ENCODE measurements at regions not wholly inside any gene's neighbourhood (a gene's known extent, or its start where the extent isn't known, plus 50 kb on each side); places are given as distances from the start of the nearest gene placed in this dataset.
A peak's percentile ranks its signal among the peaks of the same experiment; 100 is the strongest.

DNA sequence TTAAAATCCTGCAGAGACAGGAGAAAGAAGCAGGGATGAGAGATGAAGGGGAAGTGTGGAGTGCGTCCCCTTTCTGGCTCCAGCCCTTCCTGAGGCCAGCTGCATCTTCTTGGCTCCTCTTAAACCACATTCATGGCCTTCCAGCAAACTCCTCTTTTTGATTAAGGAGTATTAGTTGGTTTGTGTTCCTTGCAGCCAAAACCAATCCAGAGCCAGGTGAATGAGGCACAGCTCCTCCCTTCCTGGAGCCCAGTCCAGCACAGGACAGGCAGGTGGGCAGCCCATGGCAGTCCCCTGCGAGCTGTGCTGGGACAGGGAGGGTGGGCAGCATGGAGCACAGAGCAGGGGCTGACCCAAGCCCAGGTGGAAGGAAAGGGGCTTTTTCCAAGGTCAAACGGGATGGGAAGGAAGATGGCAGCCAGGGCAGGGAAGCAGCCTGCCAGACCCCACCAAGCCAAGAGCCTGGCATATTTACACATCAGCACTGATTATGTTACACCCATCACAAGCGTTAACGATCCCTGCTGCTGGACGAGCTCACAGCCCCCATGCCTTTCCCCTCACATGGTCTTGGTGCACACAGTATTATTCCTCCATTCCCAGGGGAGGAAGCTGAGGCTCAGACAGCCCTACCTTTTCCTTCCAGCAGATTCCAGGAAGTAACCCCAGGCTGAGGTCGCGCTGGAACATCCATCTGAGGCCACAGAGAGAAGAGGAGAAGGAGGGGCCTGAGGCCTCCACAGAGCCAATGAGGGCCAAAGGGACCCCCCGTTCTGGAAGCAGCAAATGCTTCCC lies 175.6 kb downstream of the SMAD6 start (continued):
- TF ChIP-seq ARID4B (CRISPR knock-in tag; IDR thresholded peaks at IDR 0.05; ENCODE audit: borderline replicate concordance) (no peak), ZNF138 (CRISPR knock-in tag; conservative IDR thresholded peaks at IDR 0.05) (no peak), SMAD4 (CRISPR knock-in tag; IDR thresholded peaks at IDR 0.05) (no peak), CREM (CRISPR knock-in tag; IDR thresholded peaks at IDR 0.05) (no peak)

DNA sequence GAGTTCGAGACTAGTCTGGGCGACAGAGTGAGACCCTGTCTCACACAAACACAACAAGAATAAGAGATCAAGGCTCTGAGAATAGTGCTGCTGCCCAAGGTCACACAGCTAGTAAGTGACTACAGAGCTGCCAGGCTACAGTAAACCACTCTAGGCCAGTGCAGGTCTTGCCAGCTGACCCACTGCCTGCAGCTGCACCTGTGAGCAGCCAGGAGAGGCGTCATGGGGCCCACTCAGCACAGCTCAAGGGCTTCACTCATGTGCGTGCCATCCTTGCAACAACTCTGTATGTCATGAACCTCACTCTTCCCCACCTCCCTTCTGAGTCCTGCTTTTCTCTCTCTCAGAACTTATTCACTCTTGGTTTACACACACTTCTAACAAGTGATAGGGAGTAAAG lies 176.7 kb downstream of the SMAD6 start:
- ChIA-PET POLR2A (no interaction called here), CTCF (no interaction called here)
- ATAC-seq (peak; percentile 18; the same call in 1 of the 2 replicates), DNase-seq (ENCODE audit: low spot score) (no peak)
- Mint-ChIP-seq H3K27me3 (ENCODE audit: low read depth) (no peaks in the 10 kb centered on the region; the same call in 1 of the 2 replicates), H3K9me3 (no peaks in the 10 kb centered on the region), H3K4me3 (no peak overlapping the region), H3K27ac (no peak overlapping the region), H3K36me3 (no peaks in the 10 kb centered on the region), H3K4me1 (peaks cover 17% of the 10 kb centered on the region)
- TF ChIP-seq ATF3 (CRISPR knock-in tag; conservative IDR thresholded peaks at IDR 0.05) (no peak), NFATC4 (CRISPR knock-in tag; IDR thresholded peaks at IDR 0.05) (no peak), EMX1 (CRISPR knock-in tag; IDR thresholded peaks at IDR 0.05) (no peak)
- TF ChIP-seq, protein P1, sequence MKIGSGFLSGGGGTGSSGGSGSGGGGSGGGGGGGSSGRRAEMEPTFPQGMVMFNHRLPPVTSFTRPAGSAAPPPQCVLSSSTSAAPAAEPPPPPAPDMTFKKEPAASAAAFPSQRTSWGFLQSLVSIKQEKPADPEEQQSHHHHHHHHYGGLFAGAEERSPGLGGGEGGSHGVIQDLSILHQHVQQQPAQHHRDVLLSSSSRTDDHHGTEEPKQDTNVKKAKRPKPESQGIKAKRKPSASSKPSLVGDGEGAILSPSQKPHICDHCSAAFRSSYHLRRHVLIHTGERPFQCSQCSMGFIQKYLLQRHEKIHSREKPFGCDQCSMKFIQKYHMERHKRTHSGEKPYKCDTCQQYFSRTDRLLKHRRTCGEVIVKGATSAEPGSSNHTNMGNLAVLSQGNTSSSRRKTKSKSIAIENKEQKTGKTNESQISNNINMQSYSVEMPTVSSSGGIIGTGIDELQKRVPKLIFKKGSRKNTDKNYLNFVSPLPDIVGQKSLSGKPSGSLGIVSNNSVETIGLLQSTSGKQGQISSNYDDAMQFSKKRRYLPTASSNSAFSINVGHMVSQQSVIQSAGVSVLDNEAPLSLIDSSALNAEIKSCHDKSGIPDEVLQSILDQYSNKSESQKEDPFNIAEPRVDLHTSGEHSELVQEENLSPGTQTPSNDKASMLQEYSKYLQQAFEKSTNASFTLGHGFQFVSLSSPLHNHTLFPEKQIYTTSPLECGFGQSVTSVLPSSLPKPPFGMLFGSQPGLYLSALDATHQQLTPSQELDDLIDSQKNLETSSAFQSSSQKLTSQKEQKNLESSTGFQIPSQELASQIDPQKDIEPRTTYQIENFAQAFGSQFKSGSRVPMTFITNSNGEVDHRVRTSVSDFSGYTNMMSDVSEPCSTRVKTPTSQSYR (CRISPR knock-in tag; IDR thresholded peaks at IDR 0.05) = no peak
- TF ChIP-seq, protein P2, sequence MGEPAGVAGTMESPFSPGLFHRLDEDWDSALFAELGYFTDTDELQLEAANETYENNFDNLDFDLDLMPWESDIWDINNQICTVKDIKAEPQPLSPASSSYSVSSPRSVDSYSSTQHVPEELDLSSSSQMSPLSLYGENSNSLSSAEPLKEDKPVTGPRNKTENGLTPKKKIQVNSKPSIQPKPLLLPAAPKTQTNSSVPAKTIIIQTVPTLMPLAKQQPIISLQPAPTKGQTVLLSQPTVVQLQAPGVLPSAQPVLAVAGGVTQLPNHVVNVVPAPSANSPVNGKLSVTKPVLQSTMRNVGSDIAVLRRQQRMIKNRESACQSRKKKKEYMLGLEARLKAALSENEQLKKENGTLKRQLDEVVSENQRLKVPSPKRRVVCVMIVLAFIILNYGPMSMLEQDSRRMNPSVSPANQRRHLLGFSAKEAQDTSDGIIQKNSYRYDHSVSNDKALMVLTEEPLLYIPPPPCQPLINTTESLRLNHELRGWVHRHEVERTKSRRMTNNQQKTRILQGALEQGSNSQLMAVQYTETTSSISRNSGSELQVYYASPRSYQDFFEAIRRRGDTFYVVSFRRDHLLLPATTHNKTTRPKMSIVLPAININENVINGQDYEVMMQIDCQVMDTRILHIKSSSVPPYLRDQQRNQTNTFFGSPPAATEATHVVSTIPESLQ (CRISPR knock-in tag; IDR thresholded peaks at IDR 0.05) = no peak

DNA sequence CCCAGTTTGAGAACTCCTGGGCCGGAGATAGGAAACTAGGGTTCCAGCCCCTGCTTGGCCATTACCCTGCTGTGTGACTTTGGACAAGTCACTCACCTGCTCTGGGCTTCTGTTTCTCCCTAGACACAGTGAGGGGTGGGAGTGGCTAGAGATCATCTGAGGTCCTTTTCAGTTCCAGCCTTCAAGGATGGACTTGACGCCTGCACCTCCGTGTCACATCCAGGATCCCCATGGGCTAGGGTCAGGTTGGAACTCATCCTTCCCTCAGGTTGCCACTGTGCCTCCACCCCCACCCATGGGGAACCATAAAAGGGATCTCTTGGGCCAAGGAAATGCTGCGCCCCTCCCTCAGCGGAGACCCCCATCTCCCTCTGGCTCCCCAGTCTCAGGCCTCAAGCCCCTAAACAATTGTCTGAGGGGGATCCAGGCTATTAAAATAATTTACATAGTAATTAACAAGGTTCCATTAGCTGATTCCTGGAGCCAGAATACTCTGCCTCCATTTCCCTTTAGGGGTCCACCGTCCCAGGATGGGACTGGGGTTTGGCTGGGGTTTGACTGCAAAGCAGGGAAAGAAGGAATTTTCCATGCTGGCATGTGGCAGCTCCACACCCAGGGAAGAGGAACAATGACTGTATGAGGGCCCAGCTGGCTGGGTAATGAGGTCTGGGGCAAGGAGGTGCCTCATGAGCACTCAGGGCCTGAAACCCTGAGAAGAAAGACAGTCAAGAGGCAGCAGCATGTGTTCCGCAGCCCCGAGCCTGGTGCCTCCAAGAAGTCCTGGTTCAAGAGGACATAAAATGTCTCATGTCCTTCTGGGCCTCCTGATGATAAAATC lies 177.7 kb downstream of the SMAD6 start:
- ATAC-seq (no peak), DNase-seq (ENCODE audit: low spot score) (no peak)
- Mint-ChIP-seq H3K27ac (no peak overlapping the region), H3K4me1 (peaks cover 23% of the 10 kb centered on the region), H3K36me3 (no peaks in the 10 kb centered on the region), H3K4me3 (no peak overlapping the region), H3K9me3 (no peaks in the 10 kb centered on the region), H3K27me3 (ENCODE audit: low read depth) (no peaks in the 10 kb centered on the region)
- CTCF ChIA-PET = interaction anchor here (2.5 kb wide), 1 partner anchor 28 kb away, joined by 7 read pairs; no protein-coding TSS in a partner anchor
- POLR2A ChIA-PET = no interaction called here
- TF ChIP-seq, protein P3, sequence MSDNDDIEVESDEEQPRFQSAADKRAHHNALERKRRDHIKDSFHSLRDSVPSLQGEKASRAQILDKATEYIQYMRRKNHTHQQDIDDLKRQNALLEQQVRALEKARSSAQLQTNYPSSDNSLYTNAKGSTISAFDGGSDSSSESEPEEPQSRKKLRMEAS (CRISPR knock-in tag; IDR thresholded peaks at IDR 0.05) = no peak
- TF ChIP-seq, protein P4, sequence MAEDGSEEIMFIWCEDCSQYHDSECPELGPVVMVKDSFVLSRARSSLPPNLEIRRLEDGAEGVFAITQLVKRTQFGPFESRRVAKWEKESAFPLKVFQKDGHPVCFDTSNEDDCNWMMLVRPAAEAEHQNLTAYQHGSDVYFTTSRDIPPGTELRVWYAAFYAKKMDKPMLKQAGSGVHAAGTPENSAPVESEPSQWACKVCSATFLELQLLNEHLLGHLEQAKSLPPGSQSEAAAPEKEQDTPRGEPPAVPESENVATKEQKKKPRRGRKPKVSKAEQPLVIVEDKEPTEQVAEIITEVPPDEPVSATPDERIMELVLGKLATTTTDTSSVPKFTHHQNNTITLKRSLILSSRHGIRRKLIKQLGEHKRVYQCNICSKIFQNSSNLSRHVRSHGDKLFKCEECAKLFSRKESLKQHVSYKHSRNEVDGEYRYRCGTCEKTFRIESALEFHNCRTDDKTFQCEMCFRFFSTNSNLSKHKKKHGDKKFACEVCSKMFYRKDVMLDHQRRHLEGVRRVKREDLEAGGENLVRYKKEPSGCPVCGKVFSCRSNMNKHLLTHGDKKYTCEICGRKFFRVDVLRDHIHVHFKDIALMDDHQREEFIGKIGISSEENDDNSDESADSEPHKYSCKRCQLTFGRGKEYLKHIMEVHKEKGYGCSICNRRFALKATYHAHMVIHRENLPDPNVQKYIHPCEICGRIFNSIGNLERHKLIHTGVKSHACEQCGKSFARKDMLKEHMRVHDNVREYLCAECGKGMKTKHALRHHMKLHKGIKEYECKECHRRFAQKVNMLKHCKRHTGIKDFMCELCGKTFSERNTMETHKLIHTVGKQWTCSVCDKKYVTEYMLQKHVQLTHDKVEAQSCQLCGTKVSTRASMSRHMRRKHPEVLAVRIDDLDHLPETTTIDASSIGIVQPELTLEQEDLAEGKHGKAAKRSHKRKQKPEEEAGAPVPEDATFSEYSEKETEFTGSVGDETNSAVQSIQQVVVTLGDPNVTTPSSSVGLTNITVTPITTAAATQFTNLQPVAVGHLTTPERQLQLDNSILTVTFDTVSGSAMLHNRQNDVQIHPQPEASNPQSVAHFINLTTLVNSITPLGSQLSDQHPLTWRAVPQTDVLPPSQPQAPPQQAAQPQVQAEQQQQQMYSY (CRISPR knock-in tag; IDR thresholded peaks at IDR 0.05) = no peak
- TF ChIP-seq STAT6 (CRISPR knock-in tag; conservative IDR thresholded peaks at IDR 0.05; ENCODE audit: low read depth) = no peak
